ENCODE measurements at regions not wholly inside any gene's neighbourhood (a gene's known extent, or its start where the extent isn't known, plus 50 kb on each side); places are given as distances from the start of the nearest gene placed in this dataset.
"Not testable (repeated sequence)": the region's sequence is repeated elsewhere in the genome, so short reads cannot be mapped to it uniquely, and the experiment has no call there.

GRCh38 chr2:18050001-18050400, 171.5 kb downstream of the KCNS3 start:
- Histone ChIP-seq H3K27ac (ENCODE audit: low read depth, low read length) (no peak overlapping the region), H3K4me3 (ENCODE audit: low read depth, low read length) (no peak overlapping the region), H3K4me1 (ENCODE audit: control insufficient read depth, insufficient read depth, low read length, unreplicated experiment) (no peaks in the 10 kb centered on the region), H3K36me3 (ENCODE audit: insufficient read depth, low read length) (no peaks in the 10 kb centered on the region), H2AFZ (ENCODE audit: low read length, unreplicated experiment) (no peak overlapping the region), H3K27me3 (ENCODE audit: insufficient read depth, low read length) (no peaks in the 10 kb centered on the region), H3K79me2 (ENCODE audit: control insufficient read depth, insufficient read depth, low read length, unreplicated experiment) (no peaks in the 10 kb centered on the region)

- no peaks in the 10 kb centered on the region for H3K27me3 ChIP-seq (ENCODE audit: insufficient read depth, low read length)
- H3K79me2 ChIP-seq (ENCODE audit: control insufficient read depth, insufficient read depth, low read length, unreplicated experiment), result no peaks in the 10 kb centered on the region
- H3K36me3 ChIP-seq (ENCODE audit: insufficient read depth, low read length), result no peaks in the 10 kb centered on the region
- H3K4me1 ChIP-seq (ENCODE audit: control insufficient read depth, insufficient read depth, low read length, unreplicated experiment), result no peaks in the 10 kb centered on the region
- no peak overlapping the region for H3K27ac ChIP-seq (ENCODE audit: low read depth, low read length)
- H2AFZ ChIP-seq (ENCODE audit: low read length, unreplicated experiment), result no peak overlapping the region
- no peak overlapping the region for H3K4me3 ChIP-seq (ENCODE audit: low read depth, low read length)
Observed at GRCh38 chr2:18049325-18049724, 170.9 kb downstream of the KCNS3 start.

GRCh38 chr2:18047896-18048657, 169.6 kb downstream of the KCNS3 start:
- no peaks in the 10 kb centered on the region for H3K36me3 ChIP-seq (ENCODE audit: insufficient read depth, low read length)
- no peaks in the 10 kb centered on the region for H3K79me2 ChIP-seq (ENCODE audit: control insufficient read depth, insufficient read depth, low read length, unreplicated experiment)
- H3K27me3 ChIP-seq (ENCODE audit: insufficient read depth, low read length), result no peaks in the 10 kb centered on the region
- no peaks in the 10 kb centered on the region for H3K4me1 ChIP-seq (ENCODE audit: control insufficient read depth, insufficient read depth, low read length, unreplicated experiment)
- no peak overlapping the region for H3K27ac ChIP-seq (ENCODE audit: low read depth, low read length)
- no peak overlapping the region for H3K4me3 ChIP-seq (ENCODE audit: low read depth, low read length)
- H2AFZ ChIP-seq (ENCODE audit: low read length, unreplicated experiment), result no peak overlapping the region

GRCh38 chr2:18047213-18047611, 168.7 kb downstream of the KCNS3 start:
- Histone ChIP-seq H3K27me3 (ENCODE audit: insufficient read depth, low read length) (no peaks in the 10 kb centered on the region), H3K4me1 (ENCODE audit: control insufficient read depth, insufficient read depth, low read length, unreplicated experiment) (no peaks in the 10 kb centered on the region), H2AFZ (ENCODE audit: low read length, unreplicated experiment) (no peak overlapping the region), H3K27ac (ENCODE audit: low read depth, low read length) (no peak overlapping the region), H3K4me3 (ENCODE audit: low read depth, low read length) (no peak overlapping the region), H3K79me2 (ENCODE audit: control insufficient read depth, insufficient read depth, low read length, unreplicated experiment) (no peaks in the 10 kb centered on the region), H3K36me3 (ENCODE audit: insufficient read depth, low read length) (no peaks in the 10 kb centered on the region)

- Histone ChIP-seq H2AFZ (ENCODE audit: low read length, unreplicated experiment) (no peak overlapping the region), H3K27me3 (ENCODE audit: insufficient read depth, low read length) (no peaks in the 10 kb centered on the region), H3K27ac (ENCODE audit: low read depth, low read length) (no peak overlapping the region), H3K4me3 (ENCODE audit: low read depth, low read length) (no peak overlapping the region), H3K79me2 (ENCODE audit: control insufficient read depth, insufficient read depth, low read length, unreplicated experiment) (no peaks in the 10 kb centered on the region), H3K36me3 (ENCODE audit: insufficient read depth, low read length) (no peaks in the 10 kb centered on the region), H3K4me1 (ENCODE audit: control insufficient read depth, insufficient read depth, low read length, unreplicated experiment) (no peaks in the 10 kb centered on the region)
Observed at GRCh38 chr2:18046558-18047212, 168.2 kb downstream of the KCNS3 start.

- H3K36me3 ChIP-seq (ENCODE audit: insufficient read depth, low read length), result no peaks in the 10 kb centered on the region
- H3K79me2 ChIP-seq (ENCODE audit: control insufficient read depth, insufficient read depth, low read length, unreplicated experiment), result no peaks in the 10 kb centered on the region
- no peaks in the 10 kb centered on the region for H3K4me1 ChIP-seq (ENCODE audit: control insufficient read depth, insufficient read depth, low read length, unreplicated experiment)
- H3K4me3 ChIP-seq (ENCODE audit: low read depth, low read length), result no peak overlapping the region
- H3K27me3 ChIP-seq (ENCODE audit: insufficient read depth, low read length), result no peaks in the 10 kb centered on the region
- H2AFZ ChIP-seq (ENCODE audit: low read length, unreplicated experiment), result no peak overlapping the region
- no peak overlapping the region for H3K27ac ChIP-seq (ENCODE audit: low read depth, low read length)
Observed at GRCh38 chr2:18046017-18046416, 167.6 kb downstream of the KCNS3 start.

GRCh38 chr2:18045230-18045629, 166.8 kb downstream of the KCNS3 start:
- H3K36me3 ChIP-seq (ENCODE audit: insufficient read depth, low read length), result no peaks in the 10 kb centered on the region
- no peak overlapping the region for H2AFZ ChIP-seq (ENCODE audit: low read length, unreplicated experiment)
- no peaks in the 10 kb centered on the region for H3K4me1 ChIP-seq (ENCODE audit: control insufficient read depth, insufficient read depth, low read length, unreplicated experiment)
- H3K79me2 ChIP-seq (ENCODE audit: control insufficient read depth, insufficient read depth, low read length, unreplicated experiment), result no peaks in the 10 kb centered on the region
- no peak overlapping the region for H3K27ac ChIP-seq (ENCODE audit: low read depth, low read length)
- H3K4me3 ChIP-seq (ENCODE audit: low read depth, low read length), result no peak overlapping the region
- H3K27me3 ChIP-seq (ENCODE audit: insufficient read depth, low read length), result no peaks in the 10 kb centered on the region

- H3K27ac ChIP-seq (ENCODE audit: low read depth, low read length); H3K4me3 ChIP-seq (ENCODE audit: low read depth, low read length); H3K79me2 ChIP-seq (ENCODE audit: control insufficient read depth, insufficient read depth, low read length, unreplicated experiment); H3K27me3 ChIP-seq (ENCODE audit: insufficient read depth, low read length); H3K36me3 ChIP-seq (ENCODE audit: insufficient read depth, low read length); H3K4me1 ChIP-seq (ENCODE audit: control insufficient read depth, insufficient read depth, low read length, unreplicated experiment); H2AFZ ChIP-seq (ENCODE audit: low read length, unreplicated experiment): not testable (repeated sequence)
Observed at GRCh38 chr2:18017381-18017780, 138.9 kb downstream of the KCNS3 start.

- no peaks in the 10 kb centered on the region for H3K27me3 ChIP-seq (ENCODE audit: insufficient read depth, low read length)
- no peak overlapping the region for H3K4me3 ChIP-seq (ENCODE audit: low read depth, low read length)
- no peaks in the 10 kb centered on the region for H3K79me2 ChIP-seq (ENCODE audit: control insufficient read depth, insufficient read depth, low read length, unreplicated experiment)
- no peaks in the 10 kb centered on the region for H3K36me3 ChIP-seq (ENCODE audit: insufficient read depth, low read length)
- no peak overlapping the region for H3K27ac ChIP-seq (ENCODE audit: low read depth, low read length)
- H3K4me1 ChIP-seq (ENCODE audit: control insufficient read depth, insufficient read depth, low read length, unreplicated experiment), result no peaks in the 10 kb centered on the region
- H2AFZ ChIP-seq (ENCODE audit: low read length, unreplicated experiment), result no peak overlapping the region
Observed at GRCh38 chr2:18009891-18010290, 131.4 kb downstream of the KCNS3 start.

GRCh38 chr2:18005411-18005810, 126.9 kb downstream of the KCNS3 start:
- Histone ChIP-seq H2AFZ (ENCODE audit: low read length, unreplicated experiment) (no peak overlapping the region), H3K79me2 (ENCODE audit: control insufficient read depth, insufficient read depth, low read length, unreplicated experiment) (no peaks in the 10 kb centered on the region), H3K36me3 (ENCODE audit: insufficient read depth, low read length) (no peaks in the 10 kb centered on the region), H3K4me3 (ENCODE audit: low read depth, low read length) (no peak overlapping the region), H3K27me3 (ENCODE audit: insufficient read depth, low read length) (no peaks in the 10 kb centered on the region), H3K27ac (ENCODE audit: low read depth, low read length) (no peak overlapping the region), H3K4me1 (ENCODE audit: control insufficient read depth, insufficient read depth, low read length, unreplicated experiment) (no peaks in the 10 kb centered on the region)

- no peak overlapping the region for H3K4me3 ChIP-seq (ENCODE audit: low read depth, low read length)
- H3K79me2 ChIP-seq (ENCODE audit: control insufficient read depth, insufficient read depth, low read length, unreplicated experiment), result no peaks in the 10 kb centered on the region
- no peaks in the 10 kb centered on the region for H3K4me1 ChIP-seq (ENCODE audit: control insufficient read depth, insufficient read depth, low read length, unreplicated experiment)
- H2AFZ ChIP-seq (ENCODE audit: low read length, unreplicated experiment), result no peak overlapping the region
- no peaks in the 10 kb centered on the region for H3K36me3 ChIP-seq (ENCODE audit: insufficient read depth, low read length)
- H3K27ac ChIP-seq (ENCODE audit: low read depth, low read length), result no peak overlapping the region
- H3K27me3 ChIP-seq (ENCODE audit: insufficient read depth, low read length), result no peaks in the 10 kb centered on the region
Observed at GRCh38 chr2:18001671-18002070, 123.2 kb downstream of the KCNS3 start.
